PC-3 (cell line): ENCODE measurements at regions not wholly inside any gene's neighbourhood (a gene's known extent, or its start where the extent isn't known, plus 50 kb on each side); places are given as distances from the start of the nearest gene placed in this dataset.

Source experiments
- ATAC-seq: fragments of 200-7000 bp; cut with Tn5 transposase; 2 replicates; pipeline ENCODE4 v1.9.1; 2020; ENCODE audit warnings: mild to moderate bottlenecking, moderate library complexity
- BruUV-seq: library from RNA; stranded (reverse); fragments of 400-500 nt; replicated peaks from 2 replicates; lab custom pipeline; 2021; lab: Mats Ljungman, UMichigan
- CTCF ChIA-PET: fragments of 300-600 bp; sonication (Branson Sonifier 250); formaldehyde crosslinking; loops from one replicate; lab custom pipeline; 2022; ENCODE audit warnings: antibody characterized with exemption; lab: Charles Lee
- POLR2A ChIA-PET: fragments of 300-600 bp; sonication (Branson Sonifier 250); formaldehyde crosslinking; loops from one replicate; lab custom pipeline; 2022; ENCODE audit warnings: antibody characterized with exemption; ENCODE audit not compliant: unreplicated experiment; lab: Charles Lee
- DNase-seq: peaks from one replicate; pipeline ENCODE4 v3.0.0-alpha.2; 2015
- H2AFZ ChIP-seq: fragments of 300-600 bp; sonication (generic); 2 replicates; pipeline ENCODE4 v1.6.0; 2016; ENCODE audit warnings: antibody characterized with exemption, low read length
- H3F3A ChIP-seq: fragments of 300-600 bp; sonication (generic); one replicate; pipeline ENCODE4 v1.6.0; 2017; ENCODE audit warnings: antibody characterized with exemption, low read length, control low read depth, mild to moderate bottlenecking; ENCODE audit not compliant: unreplicated experiment
- H3K27ac ChIP-seq: fragments of 300-600 bp; sonication (generic); 2 replicates; pipeline ENCODE4 v1.5.1; 2016; ENCODE audit warnings: mild to moderate bottlenecking, low read length
- H3K27me3 ChIP-seq: fragments of 300-600 bp; sonication (generic); 2 replicates; pipeline ENCODE4 v1.6.1; 2016; ENCODE audit warnings: low read length, mixed read lengths
- H3K36me3 ChIP-seq: fragments of 300-600 bp; sonication (generic); 2 replicates; pipeline ENCODE4 v1.6.1; 2016; ENCODE audit warnings: low read depth, mixed run types, low read length, mixed read lengths
- H3K4me1 ChIP-seq: fragments of 300-600 bp; sonication (generic); 2 replicates; pipeline ENCODE4 v1.5.1; 2016; ENCODE audit warnings: low read length; ENCODE audit not compliant: insufficient read depth
- H3K4me2 ChIP-seq: fragments of 300-600 bp; sonication (generic); 2 replicates; pipeline ENCODE4 v1.6.0; 2016; ENCODE audit warnings: low read length
- H3K4me3 ChIP-seq: fragments of 300-600 bp; sonication (generic); 2 replicates; pipeline ENCODE4 v1.5.1; 2016; ENCODE audit warnings: mild to moderate bottlenecking, low read length, mixed read lengths
- H3K79me2 ChIP-seq: fragments of 300-600 bp; sonication (generic); 2 replicates; pipeline ENCODE4 v1.6.1; 2017; ENCODE audit warnings: low read length, mixed read lengths
- H3K9ac ChIP-seq: fragments of 300-600 bp; sonication (generic); 2 replicates; pipeline ENCODE4 v1.6.0; 2016; ENCODE audit warnings: mild to moderate bottlenecking, low read length
- H3K9me2 ChIP-seq: fragments of 300-600 bp; sonication (generic); replicated peaks from 2 replicates; pipeline ENCODE4 v1.6.1; 2016; ENCODE audit warnings: mixed run types, low read length, mixed read lengths
- H3K9me3 ChIP-seq: fragments of 300-600 bp; sonication (generic); 2 replicates; pipeline ENCODE4 v1.6.1; 2016; ENCODE audit warnings: low read length, mixed read lengths
- H4K20me1 ChIP-seq: fragments of 300-600 bp; sonication (generic); 2 replicates; pipeline ENCODE4 v1.6.1; 2016; ENCODE audit warnings: low read length, mixed read lengths
- CTCF ChIP-seq: fragments of 300-600 bp; sonication (generic); conservative IDR thresholded peaks from 2 replicates; pipeline ENCODE4 v1.5.1; 2017; ENCODE audit warnings: antibody characterized with exemption, low read depth, mild to moderate bottlenecking, low read length
- EZH2 ChIP-seq: fragments of 300-600 bp; sonication (generic); IDR thresholded peaks from one replicate; pipeline ENCODE4 v1.6.1; 2017; ENCODE audit warnings: antibody characterized with exemption, mild to moderate bottlenecking, low read length; ENCODE audit not compliant: unreplicated experiment
- EZH2phosphoT487 ChIP-seq: fragments of 300-600 bp; sonication (generic); IDR thresholded peaks from 2 replicates; pipeline ENCODE4 v1.6.1; 2018; ENCODE audit warnings: mild to moderate bottlenecking, antibody characterized with exemption, low read length, borderline replicate concordance
- intact Hi-C: fragments of 100-400 bp; cut with micrococcal nuclease; formaldehyde crosslinking; loops from 2 replicates; pipeline ENCODE4 v1.9.0; 2023

- CTCF ChIA-PET, result no interaction called here
- ATAC-seq, result no peak
- no peak overlapping the region for H2AFZ ChIP-seq
Observed at GRCh38 chr2:107148496-107148895, 262.5 kb upstream of the ST6GAL2 start.

DNA sequence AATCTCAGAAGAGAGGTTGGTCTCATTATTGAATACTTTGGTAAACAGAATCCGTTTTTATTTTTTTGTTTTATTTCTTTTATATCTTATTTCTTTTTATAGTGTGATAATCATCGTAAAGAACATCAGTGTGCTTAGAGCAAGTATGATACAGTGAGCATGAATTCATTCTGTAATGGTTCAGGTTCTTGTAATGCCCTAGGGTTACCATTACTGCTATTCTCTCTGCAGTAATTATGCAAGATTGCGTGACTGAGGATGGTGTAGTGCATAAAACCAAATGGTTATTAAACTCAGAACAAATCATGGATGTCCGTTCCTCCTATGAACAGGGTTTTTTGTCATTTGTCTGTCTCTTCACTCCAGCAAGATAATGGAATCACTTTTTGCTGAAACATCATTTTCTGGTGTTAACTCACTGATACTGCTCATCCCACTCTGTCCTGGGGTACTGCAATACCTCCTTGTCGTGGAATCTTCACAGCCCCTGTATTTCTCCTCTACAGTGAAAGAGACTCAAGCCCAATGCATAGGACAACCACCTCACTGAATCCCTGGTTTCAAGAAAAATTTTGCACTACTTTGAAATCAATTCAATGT lies 274.8 kb upstream of the ST6GAL2 start:
- no peaks in the 10 kb centered on the region for H3K4me1 ChIP-seq
- H3K4me3 ChIP-seq, result no peak overlapping the region
- BruUV-seq, result no TSS peak

More at GRCh38 chr2:107148496-107148895, 262.5 kb upstream of the ST6GAL2 start:
- Histone ChIP-seq H3K4me3 (no peak overlapping the region), H3K79me2 (no peaks in the 10 kb centered on the region), H3K9me2 (no peaks in the 10 kb centered on the region), H3K4me1 (no peaks in the 10 kb centered on the region), H3K4me2 (no peak overlapping the region), H3K36me3 (no peaks in the 10 kb centered on the region), H3K27me3 (peaks cover 87% of the 10 kb centered on the region), H3K9ac (no peak overlapping the region), H3K9me3 (no peaks in the 10 kb centered on the region), H4K20me1 (no peaks in the 10 kb centered on the region), H3F3A (no peaks in the 10 kb centered on the region), H3K27ac (no peak overlapping the region)
- no TSS peak for BruUV-seq
- no peak for TF ChIP-seq EZH2
- TF ChIP-seq CTCF, result no peak
- no peak for TF ChIP-seq EZH2phosphoT487
- DNase-seq, result no peak
- intact Hi-C loops, result no loop called here
- POLR2A ChIA-PET, result no interaction called here

More for the DNA sequence above, 274.8 kb upstream of the ST6GAL2 start:
- Histone ChIP-seq H3K27me3 (peaks cover 75% of the 10 kb centered on the region), H2AFZ (no peak overlapping the region), H3K27ac (no peak overlapping the region), H3K9me3 (no peaks in the 10 kb centered on the region), H3K36me3 (no peaks in the 10 kb centered on the region), H4K20me1 (no peaks in the 10 kb centered on the region), H3F3A (no peaks in the 10 kb centered on the region), H3K9me2 (no peaks in the 10 kb centered on the region), H3K79me2 (no peaks in the 10 kb centered on the region), H3K9ac (no peak overlapping the region), H3K4me2 (no peak overlapping the region)
- CTCF ChIA-PET, result no interaction called here
- intact Hi-C loops, result no loop called here
- no peak for TF ChIP-seq EZH2
- no peak for TF ChIP-seq CTCF
- TF ChIP-seq EZH2phosphoT487, result no peak
- no peak for DNase-seq
- ATAC-seq, result no peak
- POLR2A ChIA-PET, result no interaction called here
